ENCODE measurements at regions not wholly inside any gene's neighbourhood (a gene's known extent, or its start where the extent isn't known, plus 50 kb on each side); places are given as distances from the start of the nearest gene placed in this dataset.

GRCh38 chr7:121810831-121811672, 61.9 kb upstream of the PTPRZ1 start:
- no peak for DNase-seq

GRCh38 chr7:121807078-121807477, 65.9 kb upstream of the PTPRZ1 start:
- DNase-seq, result no peak

DNA sequence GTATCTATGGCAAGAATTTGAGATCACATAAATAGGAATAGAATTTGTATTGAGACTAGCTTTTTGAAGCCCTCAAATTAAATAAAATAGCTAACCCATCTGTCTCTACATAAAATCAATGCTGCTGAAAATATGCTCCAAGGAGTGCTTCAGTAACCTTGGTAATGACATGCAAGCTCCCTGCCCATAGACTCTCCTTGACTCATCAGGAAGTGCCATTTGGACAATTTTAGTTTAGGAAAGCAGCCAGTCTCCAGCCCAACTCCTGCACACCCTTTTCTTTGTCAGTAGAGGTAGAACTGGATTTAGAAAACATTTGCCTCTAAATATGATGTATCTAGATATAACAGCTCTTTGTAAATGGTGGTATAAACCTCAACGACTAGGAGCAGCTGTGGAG, 69.9 kb upstream of the PTPRZ1 start:
- DNase-seq, result no peak

DNA sequence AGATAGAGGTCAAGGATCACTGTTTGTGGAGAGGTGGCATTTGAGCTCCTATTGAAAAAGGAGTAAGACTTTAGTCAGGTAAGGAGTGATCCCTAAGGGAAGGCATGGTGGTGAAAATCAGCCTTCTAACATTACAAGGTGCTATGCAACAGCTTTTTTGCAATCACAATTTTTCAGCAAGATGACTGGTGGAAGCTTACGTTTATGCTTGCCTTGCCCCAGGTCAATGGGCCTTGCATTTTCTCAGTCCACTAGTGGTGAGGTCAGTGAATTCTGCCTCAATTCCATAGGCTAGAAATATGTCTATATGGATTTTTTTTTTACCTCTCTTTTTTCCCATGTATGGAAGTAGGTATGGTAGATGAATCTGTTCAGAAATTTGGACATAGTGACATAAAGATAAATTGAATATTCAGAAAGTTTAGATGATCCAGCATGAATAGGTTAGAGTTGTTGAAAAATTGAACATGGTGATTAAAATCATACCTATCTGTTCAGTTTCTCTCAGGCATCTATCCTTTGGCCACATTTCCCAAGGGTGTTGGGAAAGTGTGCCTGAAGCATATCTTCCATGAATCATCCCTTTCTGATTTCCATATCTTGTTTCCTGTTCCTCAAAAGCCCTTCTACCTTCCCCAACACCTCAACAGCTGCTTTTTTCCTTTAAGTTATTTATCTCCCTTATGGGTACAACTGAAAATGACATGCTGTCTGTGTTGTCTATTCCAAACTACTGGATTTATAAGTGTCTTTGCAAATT, 71.9 kb upstream of the PTPRZ1 start:
- no peak for DNase-seq

- DNase-seq, result no peak
These were observed 74.1 kb upstream of the PTPRZ1 start for GRCh38 chr7:121798896-121799295.

GRCh38 chr7:121798453-121798840, 74.5 kb upstream of the PTPRZ1 start:
- DNase-seq, result no peak

GRCh38 chr7:121797657-121798452, 75.1 kb upstream of the PTPRZ1 start:
- DNase-seq, result no peak

DNA sequence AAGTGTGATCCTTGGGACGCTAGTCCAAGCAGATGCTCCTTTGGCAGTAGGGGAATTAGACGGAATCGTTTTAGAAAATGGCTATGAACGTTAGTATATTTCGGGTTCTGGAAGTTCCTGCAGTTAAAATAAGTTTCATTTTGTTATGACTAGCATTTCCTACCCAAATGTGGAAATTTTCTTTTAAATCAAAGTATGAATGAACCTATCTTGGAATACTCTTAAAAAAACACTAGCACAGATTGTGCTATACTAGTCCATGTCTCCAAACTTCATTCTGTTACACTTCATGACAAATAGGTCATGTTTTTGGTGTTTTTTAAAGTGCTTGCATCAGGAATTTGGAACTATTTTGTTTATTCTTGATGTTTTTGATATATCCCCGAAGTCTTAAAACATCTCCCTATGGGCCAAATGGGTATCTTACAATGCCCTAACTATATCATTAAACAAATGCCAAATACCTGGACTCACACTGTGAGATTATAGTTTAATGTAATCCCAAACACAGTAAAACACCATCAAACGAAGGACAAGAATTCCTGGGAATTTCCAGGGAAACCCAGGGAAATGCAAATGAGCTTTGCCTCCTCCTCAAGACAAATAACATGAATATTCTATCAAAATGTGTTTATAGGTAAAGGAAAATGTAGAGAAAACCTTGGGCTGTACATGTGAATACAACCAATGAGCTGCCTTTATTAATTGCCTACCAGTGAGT, 75.9 kb upstream of the PTPRZ1 start:
- no peak for DNase-seq

GRCh38 chr7:121796381-121796780, 76.6 kb upstream of the PTPRZ1 start:
- no peak for DNase-seq

DNA sequence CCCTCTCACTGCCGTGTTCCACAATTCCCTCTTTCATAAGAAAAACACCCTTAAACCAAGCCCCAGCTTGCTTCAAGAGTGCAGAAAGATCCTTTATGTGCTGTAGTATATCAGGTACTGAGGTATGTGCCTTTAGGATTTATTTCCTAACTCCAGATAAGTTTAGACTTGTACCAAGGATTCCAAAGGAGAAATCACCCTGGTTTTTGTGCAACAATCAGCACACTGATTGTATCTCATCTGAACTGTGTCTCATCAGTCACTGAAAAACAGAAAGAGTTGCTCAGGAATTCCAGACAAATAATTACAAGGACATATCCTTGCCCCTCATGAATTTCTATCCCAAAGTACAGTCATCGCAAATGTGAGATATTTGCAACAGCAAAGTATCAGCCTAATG, 77.2 kb upstream of the PTPRZ1 start:
- DNase-seq, result no peak

GRCh38 chr7:121793716-121794115, 79.2 kb upstream of the PTPRZ1 start:
- DNase-seq, result no peak

DNA sequence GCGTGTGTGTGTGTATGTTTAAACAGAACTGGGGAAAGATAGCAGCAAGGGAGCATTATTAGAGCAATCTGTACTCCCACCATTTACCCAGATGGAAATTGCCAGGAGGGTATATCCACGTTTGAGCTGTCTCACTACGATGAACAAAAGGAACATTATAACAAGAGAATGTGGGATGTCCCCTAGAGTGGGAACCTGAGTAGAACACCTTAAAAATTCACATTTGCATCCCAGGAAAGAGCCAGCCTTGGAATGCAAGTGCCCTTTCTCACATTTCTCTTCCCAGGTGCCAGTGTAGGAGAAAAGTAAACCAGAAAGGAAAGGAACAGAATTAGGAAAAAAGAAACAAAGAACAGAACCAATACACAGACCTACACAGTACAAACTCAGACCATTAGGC, 95.3 kb upstream of the PTPRZ1 start:
- DNase-seq, result no peak

GRCh38 chr7:121774563-121774962, 98.4 kb upstream of the PTPRZ1 start:
- DNase-seq, result no peak

GRCh38 chr7:121766676-121767075, 106.3 kb upstream of the PTPRZ1 start:
- no peak for DNase-seq

DNA sequence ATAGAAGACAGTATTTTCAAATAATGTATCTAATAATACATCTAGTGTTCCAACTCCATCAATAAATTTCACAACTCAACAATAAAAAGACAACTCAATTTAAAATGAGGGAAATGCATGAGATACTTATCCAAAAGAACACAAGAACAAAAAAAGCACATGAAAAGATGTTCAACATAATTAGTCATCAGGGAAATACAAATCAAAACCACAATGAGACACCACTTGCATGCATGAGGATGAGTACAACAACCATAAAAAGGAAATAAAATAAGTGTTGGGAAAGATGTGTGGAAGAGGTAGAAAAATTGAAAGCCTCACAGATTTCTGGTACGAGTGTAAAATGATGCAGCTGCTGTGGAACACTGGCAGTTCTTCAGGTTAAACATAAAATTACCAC, 111.6 kb upstream of the PTPRZ1 start:
- no peak for DNase-seq

- no peak for DNase-seq
These were observed 117.0 kb upstream of the PTPRZ1 start for GRCh38 chr7:121755818-121756552.

- DNase-seq, result no peak
These were observed 117.7 kb upstream of the PTPRZ1 start for GRCh38 chr7:121755286-121755685.

DNA sequence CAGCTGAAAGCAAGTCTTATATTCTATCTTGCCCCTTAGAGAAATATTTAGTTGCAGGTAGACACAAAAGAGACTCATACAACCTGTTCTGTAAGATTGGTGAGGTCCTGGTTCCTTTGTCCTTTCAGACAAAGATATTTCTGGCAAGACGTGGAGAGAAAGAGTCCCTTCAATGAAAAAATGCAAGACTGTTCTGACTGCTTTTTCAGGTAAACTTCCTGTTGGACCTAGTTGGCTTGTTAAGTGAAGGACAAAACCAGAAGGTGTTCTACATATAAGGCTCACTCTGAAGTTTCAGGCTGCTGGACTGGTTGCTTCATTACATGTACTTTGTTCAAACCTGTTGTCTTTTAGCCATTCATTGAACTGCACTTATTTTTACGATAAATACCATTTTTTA, 119.0 kb upstream of the PTPRZ1 start:
- no peak for DNase-seq

- DNase-seq, result no peak
These were observed 120.3 kb upstream of the PTPRZ1 start for GRCh38 chr7:121752706-121753105.

- no peak for DNase-seq
These were observed 124.4 kb upstream of the PTPRZ1 start for GRCh38 chr7:121748546-121748945.

GRCh38 chr7:121745856-121746255, 127.1 kb upstream of the PTPRZ1 start:
- no peak for DNase-seq

GRCh38 chr7:121744877-121745276, 128.1 kb upstream of the PTPRZ1 start:
- DNase-seq, result no peak

Data from amniotic stem cell (primary cell).